Right lobe of liver (tissue), 6 donors: ENCODE measurements at regions not wholly inside any gene's neighbourhood (a gene's known extent, or its start where the extent isn't known, plus 50 kb on each side); places are given as distances from the start of the nearest gene placed in this dataset.

Experiments
- ATAC-seq, 4 donors: fragments of 200-7000 bp; cut with Tn5 transposase; one replicate each; pipeline ENCODE4 v1.9.1; 2020; ENCODE audit warnings: mild to moderate bottlenecking in 4 of 4, moderate library complexity in 4 of 4
- DNase-seq, 3 donors: peaks; one replicate each; pipeline ENCODE4 v3.0.0-alpha.2; 2020
- H3K27ac ChIP-seq, 3 donors: fragments of 200-600 bp; one replicate each; pipeline ENCODE4 v1.8.0; 2022
- H3K27me3 ChIP-seq, 2 donors: fragments of 200-600 bp; one replicate each; pipeline ENCODE4 v1.8.0; 2022
- H3K36me3 ChIP-seq, 4 donors: fragments of 200-600 bp; sonication (generic) in 1 of 4; one replicate each; pipeline versions ENCODE4 v1.5.1 to v1.8.0; 2017 to 2022; ENCODE audit warnings: control low read depth in 1 of 4
- H3K4me1 ChIP-seq, 4 donors: fragments of 200-600 bp; sonication (generic) in 1 of 4; one replicate each; pipeline versions ENCODE4 v1.5.1 to v1.8.0; 2017 to 2022; ENCODE audit warnings: control low read depth in 1 of 4
- H3K4me3 ChIP-seq, 3 donors: fragments of 200-600 bp; one replicate each; pipeline ENCODE4 v1.8.0; 2022
- H3K9me3 ChIP-seq, 4 donors: fragments of 200-600 bp; sonication (generic) in 1 of 4; one replicate each; pipeline versions ENCODE4 v1.5.1 to v1.8.0; 2017 to 2022; ENCODE audit warnings: control low read depth in 1 of 4
- CTCF ChIP-seq, 4 donors: fragments of 200-600 bp in 3 of 4; fragments of 450-650 bp in 1 of 4; IDR thresholded peaks; one replicate each; pipeline versions ENCODE4 v1.5.1 to v1.8.0; 2016 to 2022; ENCODE audit warnings: antibody characterized with exemption in 4 of 4, mild to moderate bottlenecking in 2 of 4
- POLR2A ChIP-seq: fragments of 450-650 bp; IDR thresholded peaks from one replicate; pipeline ENCODE4 v1.6.1; 2017; ENCODE audit warnings: antibody characterized with exemption, mild to moderate bottlenecking
- WGBS: methylation state at CpG from one replicate; pipeline ENCODE4 v1.1.6; 2018; ENCODE audit warnings: low coverage, low lambda C conversion rate; ENCODE audit not compliant: insufficient coverage; ENCODE audit errors: missing lambda C conversion rate; 5-methylcytosine and 5-hydroxymethylcytosine counted together
- intact Hi-C, 2 donors: fragments of 100-400 bp; cut with DNase I; formaldehyde crosslinking; loops; one replicate each; pipeline versions ENCODE4 v1.11.2 to v1.14.1; 2022
- donor health status: DM: no; HTN: yes; CAD: no.
- donor health status: DM: no; HTN: no; CAD: no.
- donor health status: DM: no; HTN: no; CAD: no.
- donor health status: DM: no; HTN: yes; CAD: no.
- donor health status: DM: no; HTN: yes; CAD: no.

GRCh38 chr6:6968731-6969552 is 138.8 kb upstream of the RREB1 start:
- intact Hi-C loops: no loop called here
- Histone ChIP-seq H3K4me3 (no peak overlapping the region), H3K9me3 (no peaks in the 10 kb centered on the region), H3K4me1 (peaks cover 0 to 16% (median 7%) of the 10 kb centered on the region in 4 donors), H3K36me3 (no peaks in the 10 kb centered on the region), H3K27me3 (no peaks in the 10 kb centered on the region), H3K27ac (no peak overlapping the region)
- no peak for TF ChIP-seq POLR2A
- no peak for TF ChIP-seq CTCF (IDR thresholded peaks at IDR 0.05)
- WGBS: 85% methylated on average over 9 of the region's 10 CpGs
- ATAC-seq: no peak
- no peak for DNase-seq

- Histone ChIP-seq H3K4me3 (no peak overlapping the region), H3K9me3 (no peaks in the 10 kb centered on the region), H3K4me1 (peaks cover 0 to 19% (median 7%) of the 10 kb centered on the region in 4 donors), H3K27ac (no peak overlapping the region), H3K36me3 (no peaks in the 10 kb centered on the region), H3K27me3 (no peaks in the 10 kb centered on the region)
- ATAC-seq: peak in 1 of 4 donors; percentile 16
- WGBS: 100% methylated on average over 3 of the region's 10 CpGs
- no peak for TF ChIP-seq POLR2A
- no peak for TF ChIP-seq CTCF (IDR thresholded peaks at IDR 0.05)
- intact Hi-C loops: no loop called here
- no peak for DNase-seq
These were observed 138.0 kb upstream of the RREB1 start for GRCh38 chr6:6969761-6970223.

GRCh38 chr6:6970851-6971250 is 136.9 kb upstream of the RREB1 start:
- H3K27me3 ChIP-seq: no peaks in the 10 kb centered on the region
- no peak for ATAC-seq
- intact Hi-C loops: no loop called here
- no peak for DNase-seq
- H3K36me3 ChIP-seq: no peaks in the 10 kb centered on the region
- 97% methylated on average over 5 of the region's 16 CpGs for WGBS
- peak overlapping the region in 2 of 3 donors; percentile 6 to 81 for H3K27ac ChIP-seq
- peaks cover 0 to 29% (median 12%) of the 10 kb centered on the region in 4 donors for H3K4me1 ChIP-seq
- TF ChIP-seq CTCF (IDR thresholded peaks at IDR 0.05) (no peak), POLR2A (no peak)
- H3K9me3 ChIP-seq: no peaks in the 10 kb centered on the region
- H3K4me3 ChIP-seq: no peak overlapping the region

- no peaks in the 10 kb centered on the region for H3K9me3 ChIP-seq
- peak; percentile 55 to 86 (median 77) for DNase-seq
These were observed 136.4 kb upstream of the RREB1 start for GRCh38 chr6:6971369-6971768.

More at GRCh38 chr6:6971369-6971768, 136.4 kb upstream of the RREB1 start:
- no peaks in the 10 kb centered on the region for H3K36me3 ChIP-seq
- H3K27me3 ChIP-seq: no peaks in the 10 kb centered on the region
- no peak overlapping the region for H3K4me3 ChIP-seq
- peaks cover 0 to 35% (median 15%) of the 10 kb centered on the region in 4 donors for H3K4me1 ChIP-seq
- intact Hi-C loops: no loop called here
- 38% methylated on average over 8 of the region's 11 CpGs for WGBS
- ATAC-seq: peak; percentile 78 to 87 (median 82)
- peak overlapping the region; percentile 62 to 81 (median 78) for H3K27ac ChIP-seq
- TF ChIP-seq CTCF (IDR thresholded peaks at IDR 0.05) (peak in 1 of 4 donors; percentile 16), POLR2A (no peak)
